CD4-positive, alpha-beta T cell treated with Interleukin-17A for 4 hours (primary cell): ENCODE measurements at regions not wholly inside any gene's neighbourhood (a gene's known extent, or its start where the extent isn't known, plus 50 kb on each side); places are given as distances from the start of the nearest gene placed in this dataset.
"Not testable (repeated sequence)": the region's sequence is repeated elsewhere in the genome, so short reads cannot be mapped to it uniquely, and the experiment has no call there.

Experiments
- DNase-seq: peaks from one replicate; pipeline ENCODE4 v3.0.0-alpha.2; 2020; ENCODE audit warnings: mixed read lengths

- DNase-seq = no peak
Observed at GRCh38 chr6:150684161-150684560, 84.5 kb downstream of the PLEKHG1 start.

DNA sequence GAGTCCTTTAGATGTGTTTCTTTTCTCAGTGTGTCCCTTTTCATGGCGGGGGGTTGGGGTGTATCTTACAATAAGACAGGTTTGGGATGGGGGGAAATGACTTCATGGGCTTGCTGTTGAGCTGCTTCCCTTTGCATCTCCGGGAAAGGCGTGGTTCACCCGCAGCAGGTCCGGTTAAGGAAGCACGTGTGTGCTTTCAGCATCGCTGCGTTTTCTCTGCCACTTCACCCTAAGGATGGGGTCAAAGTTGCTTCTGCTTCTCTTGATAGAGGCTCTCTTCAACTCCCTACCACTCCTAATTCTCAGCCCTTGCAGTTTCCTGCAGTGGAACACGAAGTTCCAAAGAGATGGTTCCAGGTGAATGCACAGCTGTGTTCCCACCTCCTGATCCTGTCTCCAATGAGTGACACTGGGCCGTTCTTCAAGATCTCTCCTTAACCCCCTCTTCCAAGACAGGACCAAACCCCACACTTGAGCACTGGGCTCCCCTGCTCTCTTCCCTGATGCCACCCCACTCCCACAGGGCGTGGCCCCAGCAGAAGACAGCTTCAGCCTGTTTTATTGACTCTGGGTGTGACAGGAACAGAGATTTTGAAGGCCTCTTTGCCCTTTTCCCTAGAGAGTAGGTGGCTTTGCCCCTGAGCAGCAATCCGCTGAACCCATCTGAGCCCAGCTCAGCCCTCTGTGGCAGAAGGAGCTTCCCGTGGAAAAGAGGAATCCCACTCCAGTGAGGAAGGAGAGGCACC lies 85.2 kb downstream of the PLEKHG1 start:
- DNase-seq = no peak

DNA sequence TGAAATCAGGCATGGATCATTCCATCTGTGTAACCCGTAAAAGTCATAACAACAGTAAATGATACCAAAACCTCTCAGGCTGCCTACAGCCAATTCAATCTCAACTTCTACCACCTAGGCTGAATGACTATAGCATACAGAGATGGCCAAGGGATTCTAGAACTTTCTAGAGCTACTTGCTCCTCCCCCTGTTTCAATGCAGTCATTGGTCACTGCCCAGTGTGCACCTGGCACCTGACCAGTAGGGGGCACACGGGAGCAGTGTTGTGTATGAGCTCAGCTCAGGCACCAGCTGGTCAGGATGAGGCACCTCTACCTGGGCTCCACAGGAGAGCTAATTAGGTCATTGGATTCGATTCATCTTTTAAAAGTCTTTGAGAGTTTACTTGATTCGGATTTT lies 86.2 kb downstream of the PLEKHG1 start:
- DNase-seq = peak; percentile 52

- no peak for DNase-seq
Observed at GRCh38 chr6:150686566-150686965, 86.9 kb downstream of the PLEKHG1 start.

- DNase-seq = no peak
Observed at GRCh38 chr6:150687508-150687907, 87.8 kb downstream of the PLEKHG1 start.

- DNase-seq = no peak
Observed at GRCh38 chr6:150689900-150690590, 90.4 kb downstream of the PLEKHG1 start.

DNA sequence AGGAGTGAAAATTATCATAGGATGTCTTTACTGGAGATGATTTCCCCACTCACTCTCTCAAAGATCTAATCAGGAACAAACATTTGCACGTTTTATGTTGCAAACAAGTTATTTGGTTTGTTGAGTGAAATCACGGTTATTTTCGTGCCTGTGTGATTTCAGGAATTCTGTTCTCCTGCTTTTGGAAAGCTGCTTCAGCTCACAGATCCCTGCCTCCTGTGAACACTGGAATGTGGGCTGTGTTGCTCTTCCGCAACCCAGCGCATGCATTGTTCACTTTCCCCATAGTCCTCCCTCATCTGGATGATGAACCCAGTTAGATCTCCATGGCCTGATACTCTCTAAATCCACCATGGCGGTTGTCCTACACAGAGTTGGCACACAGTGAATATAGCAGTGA lies 91.0 kb downstream of the PLEKHG1 start:
- DNase-seq = no peak

DNA sequence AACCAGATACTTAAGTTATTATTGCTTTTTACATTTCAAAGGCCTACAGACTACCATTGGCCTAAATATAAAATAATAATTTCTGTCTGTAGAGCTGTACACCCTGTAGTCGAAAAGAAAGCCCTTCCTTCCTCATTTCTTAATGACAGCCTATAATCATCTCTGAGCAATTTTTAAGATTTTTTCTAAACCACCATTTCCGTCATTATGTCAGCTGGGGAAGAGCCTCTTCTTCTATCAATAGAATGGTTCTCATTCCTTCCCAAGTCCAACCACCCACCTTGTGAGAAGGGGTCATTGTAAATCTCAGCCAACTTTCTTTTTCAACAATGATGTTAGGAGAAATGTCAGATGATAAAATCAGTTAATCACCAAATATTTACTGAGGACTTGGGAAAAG lies 91.8 kb downstream of the PLEKHG1 start:
- DNase-seq = no peak

GRCh38 chr6:150692604-150693003 lies 92.9 kb downstream of the PLEKHG1 start:
- DNase-seq = no peak

- DNase-seq = no peak
Observed at GRCh38 chr6:150694889-150695288, 95.2 kb downstream of the PLEKHG1 start.

DNA sequence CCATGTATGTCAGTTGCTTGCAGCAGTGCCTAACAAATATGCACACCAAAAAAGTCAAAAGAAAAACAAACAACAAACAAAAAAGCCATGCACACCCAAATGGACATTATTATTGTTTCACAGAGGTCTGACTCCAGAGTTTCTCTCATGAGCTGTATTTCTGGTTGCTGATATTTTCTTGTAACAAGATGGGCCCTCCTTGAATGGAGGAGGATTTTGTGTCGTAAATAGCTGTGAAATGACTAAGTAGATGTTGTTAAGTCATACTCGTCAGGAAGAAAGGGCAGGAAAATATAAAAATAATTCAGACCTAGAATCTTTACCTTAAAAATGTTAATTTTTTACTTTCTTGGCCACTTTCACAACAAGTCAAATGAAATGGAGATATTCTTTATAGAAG lies 96.0 kb downstream of the PLEKHG1 start:
- no peak for DNase-seq

DNA sequence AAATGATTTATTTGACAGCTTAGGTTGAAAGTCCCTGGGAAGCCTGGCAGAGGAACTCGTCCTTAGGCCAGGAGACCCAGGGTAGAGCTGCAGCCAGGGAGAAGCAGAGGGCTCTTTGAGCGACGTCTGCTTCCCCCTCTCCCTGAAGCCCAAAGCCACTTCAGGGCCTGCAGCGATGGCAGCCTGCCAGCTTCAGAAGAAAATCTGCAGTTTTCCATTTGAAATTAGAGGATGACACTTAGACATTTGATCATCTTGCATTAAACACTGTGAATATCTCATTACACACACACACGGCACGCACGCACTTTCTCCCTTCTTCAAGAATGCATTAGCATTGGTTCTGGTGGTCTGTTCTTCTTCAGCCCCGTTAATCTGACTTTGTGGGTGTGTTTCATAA lies 96.5 kb downstream of the PLEKHG1 start:
- no peak for DNase-seq

DNA sequence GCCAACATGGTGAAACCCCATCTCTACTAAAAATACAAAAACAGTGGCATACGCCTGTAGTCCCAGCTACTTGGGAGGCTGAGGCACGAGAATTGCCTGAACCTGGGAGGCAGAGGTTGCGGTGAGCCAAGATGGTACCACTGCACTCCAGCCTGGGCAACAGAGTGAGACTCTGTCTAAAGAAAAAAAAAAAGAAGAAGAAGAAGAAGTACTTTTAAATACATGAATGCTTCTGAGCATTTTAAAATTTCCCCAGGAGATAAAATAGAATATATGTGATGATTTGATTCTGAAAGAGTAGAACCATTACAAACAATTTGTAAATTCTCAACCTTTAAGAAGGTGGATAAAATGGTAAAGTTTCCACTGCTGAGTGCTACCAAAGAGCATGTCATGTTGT lies 97.2 kb downstream of the PLEKHG1 start:
- not testable (repeated sequence) for DNase-seq

GRCh38 chr6:150697515-150697914 lies 97.8 kb downstream of the PLEKHG1 start:
- DNase-seq = no peak

DNA sequence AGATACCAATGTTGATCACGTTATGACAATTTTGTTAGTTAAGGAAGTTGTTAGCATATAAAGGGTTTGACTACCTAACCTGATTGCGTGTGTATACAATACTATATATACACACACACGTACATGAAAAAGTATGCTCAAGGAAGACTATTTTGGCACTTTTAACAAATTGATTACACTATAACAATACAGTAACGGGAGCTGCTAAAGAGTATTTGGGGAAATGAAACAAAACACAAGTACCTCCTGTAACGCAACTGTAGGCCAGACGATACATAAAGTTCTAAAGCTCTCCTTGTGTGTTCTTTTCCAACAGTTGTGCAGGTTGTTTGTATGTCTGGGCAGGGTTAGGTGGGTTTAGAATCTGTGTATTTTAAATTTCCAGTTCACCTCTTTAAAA lies 98.7 kb downstream of the PLEKHG1 start:
- DNase-seq = no peak

DNA sequence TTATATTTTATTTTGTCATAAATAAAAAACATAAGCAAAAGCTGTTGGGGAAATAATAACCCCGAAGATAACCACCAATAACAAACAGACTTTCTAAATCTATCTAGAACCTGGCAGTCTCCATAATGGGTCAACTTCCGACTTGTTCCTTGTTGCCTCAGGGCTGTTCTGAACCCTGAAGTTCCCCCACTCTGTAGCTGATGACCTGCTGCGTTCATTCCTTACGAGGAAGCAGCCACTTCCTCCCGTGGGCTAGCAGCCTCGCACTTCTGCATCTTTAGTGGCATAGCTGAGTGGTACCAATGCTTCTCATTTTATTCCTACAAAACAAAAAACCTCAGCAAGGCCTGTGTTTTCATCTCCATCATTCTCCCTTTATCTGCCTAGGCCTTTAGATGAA lies 103.0 kb downstream of the PLEKHG1 start:
- DNase-seq = no peak

DNA sequence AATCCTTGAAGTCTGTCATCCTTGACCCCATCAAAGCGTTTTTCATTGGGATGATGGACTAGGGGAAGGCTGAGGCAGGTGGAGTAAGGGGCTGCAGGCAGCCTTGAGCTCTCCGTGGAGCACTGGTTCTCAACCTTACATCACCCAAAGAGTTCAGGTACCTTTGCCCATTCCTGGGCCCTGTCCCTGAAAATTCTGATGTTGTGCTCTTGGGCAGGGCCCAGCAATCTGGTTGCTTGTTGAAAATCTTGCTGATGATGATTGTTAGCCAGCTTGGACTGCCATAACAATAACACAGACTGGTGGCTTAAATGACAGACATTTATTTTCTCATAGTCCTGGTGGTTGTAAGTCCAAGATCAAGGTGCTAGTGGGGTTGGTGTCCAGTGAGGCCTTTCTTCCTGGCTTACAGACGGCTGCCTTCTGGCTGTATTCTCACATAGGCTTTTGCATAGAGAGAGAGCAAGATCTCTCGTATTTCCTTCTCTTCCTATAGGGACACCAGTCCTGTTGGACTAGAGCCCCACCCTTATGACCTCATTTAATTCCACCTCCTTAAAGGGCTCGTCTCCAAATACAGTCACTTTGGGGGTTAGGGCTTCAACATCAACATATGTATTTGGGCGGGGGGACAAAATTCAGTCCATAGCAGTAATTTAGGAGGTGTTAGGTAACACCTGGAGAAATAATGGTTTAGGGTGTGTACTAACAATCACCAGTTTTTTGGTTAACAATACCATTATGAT lies 104.9 kb downstream of the PLEKHG1 start:
- no peak for DNase-seq

DNA sequence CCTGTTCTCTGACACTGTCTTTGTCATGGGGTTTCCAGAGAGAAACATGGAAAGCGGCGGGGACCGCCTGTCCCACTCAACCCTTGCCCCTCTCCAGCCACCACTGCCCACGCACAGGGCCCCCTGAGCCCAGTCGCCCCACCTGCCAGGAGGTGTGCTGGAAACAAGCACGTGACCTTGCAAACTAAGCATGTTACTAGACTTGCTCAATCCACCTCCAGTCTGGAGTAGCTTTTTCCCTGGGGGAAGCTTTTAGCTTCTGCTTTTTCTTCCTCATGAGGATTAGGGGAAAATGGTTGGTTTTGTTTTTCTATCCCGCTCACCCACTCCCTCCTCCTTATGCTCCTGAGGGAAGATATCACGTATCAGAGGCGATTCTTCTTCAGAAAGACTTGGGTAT lies 105.7 kb downstream of the PLEKHG1 start:
- no peak for DNase-seq

- DNase-seq = no peak
Observed at GRCh38 chr6:150710236-150710635, 110.6 kb downstream of the PLEKHG1 start.

DNA sequence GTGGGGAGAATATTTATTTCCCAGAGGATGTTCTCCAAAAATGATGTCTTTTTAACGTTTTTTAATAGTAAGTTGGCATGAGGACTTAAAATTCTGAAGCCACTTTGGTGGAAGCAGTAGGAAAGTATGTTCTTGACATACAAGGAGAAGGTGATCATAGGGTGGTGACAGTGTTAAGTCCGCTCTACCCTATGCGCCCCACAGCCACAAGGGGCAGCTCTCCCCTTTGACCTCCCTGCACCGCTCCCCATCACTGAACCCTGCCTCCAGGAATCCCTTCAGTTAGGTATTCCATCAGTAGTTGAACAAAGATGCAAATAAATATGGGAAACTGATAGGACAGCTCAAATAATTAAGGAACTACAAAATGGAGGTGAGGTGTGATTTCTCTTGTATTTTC lies 111.4 kb downstream of the PLEKHG1 start:
- DNase-seq = no peak

GRCh38 chr6:150711584-150712504 lies 112.2 kb downstream of the PLEKHG1 start:
- DNase-seq = no peak

DNA sequence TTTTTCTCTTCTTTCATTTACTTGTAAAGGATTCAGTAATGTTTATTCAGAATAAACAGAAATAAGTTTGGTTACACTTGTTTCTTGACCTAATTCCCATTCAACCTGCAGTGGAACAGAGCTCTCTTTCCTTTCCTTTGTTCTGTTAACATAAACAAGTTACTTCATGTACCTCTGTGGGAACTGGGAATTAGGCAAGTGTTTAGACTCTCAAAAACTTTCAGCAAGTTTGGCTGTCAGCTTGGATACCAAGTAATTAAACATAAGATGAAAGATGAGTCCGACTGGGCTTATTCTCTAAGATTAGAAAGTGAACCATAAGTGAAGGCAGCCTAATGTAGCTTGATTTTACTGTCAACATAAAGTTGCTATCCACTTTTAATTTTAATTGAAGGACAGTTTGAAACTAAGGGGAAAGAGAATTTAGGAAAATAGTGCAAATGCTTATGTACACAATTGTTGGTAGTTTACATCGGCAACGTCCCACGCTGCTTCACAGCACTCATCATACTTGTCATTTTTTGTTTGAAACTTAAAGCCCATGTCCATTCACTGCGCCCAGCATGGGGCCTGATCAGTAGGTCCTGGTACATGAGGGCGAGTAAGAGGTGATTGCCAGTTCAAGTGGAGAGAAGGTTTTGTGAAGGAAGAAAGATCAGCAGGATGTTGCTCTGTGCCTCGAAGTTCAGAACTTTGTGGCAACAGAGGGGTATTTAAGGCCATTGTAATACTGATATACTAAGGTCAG lies 113.0 kb downstream of the PLEKHG1 start:
- DNase-seq = no peak
